Inferior parietal cortex (tissue), 1 donor: ENCODE measurements at regions not wholly inside any gene's neighbourhood (a gene's known extent, or its start where the extent isn't known, plus 50 kb on each side); places are given as distances from the start of the nearest gene placed in this dataset.

Source experiments
- DNase-seq: peaks from one replicate; pipeline ENCODE4 v3.0.0-alpha.2; 2016; ENCODE audit errors: extremely low spot score

- DNase-seq = peak; percentile 64
These were observed 312.0 kb upstream of the ZMIZ1 start for GRCh38 chr10:78756604-78757343.

GRCh38 chr10:78757344-78757925 is 311.3 kb upstream of the ZMIZ1 start:
- DNase-seq = no peak

GRCh38 chr10:78758176-78758575 is 310.6 kb upstream of the ZMIZ1 start:
- no peak for DNase-seq

- no peak for DNase-seq
These were observed 309.2 kb upstream of the ZMIZ1 start for GRCh38 chr10:78759456-78760120.

GRCh38 chr10:78760463-78761310 is 308.1 kb upstream of the ZMIZ1 start:
- no peak for DNase-seq

GRCh38 chr10:78761311-78761781 is 307.4 kb upstream of the ZMIZ1 start:
- no peak for DNase-seq

GRCh38 chr10:78762086-78762630 is 306.6 kb upstream of the ZMIZ1 start:
- DNase-seq = no peak

GRCh38 chr10:78763234-78763633 is 305.5 kb upstream of the ZMIZ1 start:
- no peak for DNase-seq

- no peak for DNase-seq
These were observed 304.9 kb upstream of the ZMIZ1 start for GRCh38 chr10:78763651-78764395.

- no peak for DNase-seq
These were observed 304.3 kb upstream of the ZMIZ1 start for GRCh38 chr10:78764436-78764835.

GRCh38 chr10:78764846-78765430 is 303.8 kb upstream of the ZMIZ1 start:
- DNase-seq = no peak

- no peak for DNase-seq
These were observed 302.9 kb upstream of the ZMIZ1 start for GRCh38 chr10:78765726-78766335.

GRCh38 chr10:78766603-78767002 is 302.2 kb upstream of the ZMIZ1 start:
- no peak for DNase-seq

GRCh38 chr10:78768041-78768835 is 300.5 kb upstream of the ZMIZ1 start:
- no peak for DNase-seq

GRCh38 chr10:78768876-78769275 is 299.9 kb upstream of the ZMIZ1 start:
- no peak for DNase-seq

GRCh38 chr10:78769526-78769925 is 299.2 kb upstream of the ZMIZ1 start:
- DNase-seq = no peak

- DNase-seq = no peak
These were observed 298.3 kb upstream of the ZMIZ1 start for GRCh38 chr10:78770167-78771090.

GRCh38 chr10:78771260-78771659 is 297.5 kb upstream of the ZMIZ1 start:
- no peak for DNase-seq
